Thoracic aorta (tissue), 2 donors: ENCODE measurements at regions not wholly inside any gene's neighbourhood (a gene's known extent, or its start where the extent isn't known, plus 50 kb on each side); places are given as distances from the start of the nearest gene placed in this dataset.

Source experiments
- ATAC-seq: fragments of 150-250 bp; one replicate; pipeline ENCODE4 v1.8.0; 2017; ENCODE audit warnings: low read depth; ENCODE audit not compliant: insufficient number of reproducible peaks, low FRiP score
- DNase-seq: peaks from one replicate; pipeline ENCODE4 v3.0.0-alpha.2; 2020; ENCODE audit warnings: low spot score
- H3K27ac ChIP-seq, 2 donors: fragments of 200-600 bp; sonication (generic); 1 replicate in 1 of 2; 2 replicates in 1 of 2; pipeline ENCODE4 v1.5.1; 2016; ENCODE audit warnings: mild to moderate bottlenecking in 2 of 2, moderate library complexity in 2 of 2
- H3K27me3 ChIP-seq: fragments of 200-600 bp; sonication (generic); replicated peaks from 2 replicates; pipeline ENCODE4 v1.6.0; 2016; ENCODE audit warnings: mild to moderate bottlenecking; ENCODE audit not compliant: insufficient read depth
- H3K36me3 ChIP-seq: fragments of 200-600 bp; sonication (generic); one replicate; pipeline ENCODE4 v1.5.1; 2016
- H3K4me1 ChIP-seq, 2 donors: fragments of 200-600 bp; sonication (generic); 1 replicate in 1 of 2; 2 replicates in 1 of 2; pipeline versions ENCODE4 v1.5.1 to v1.6.0; 2016; ENCODE audit warnings: low read depth in 2 of 2, mild to moderate bottlenecking in 1 of 2; ENCODE audit not compliant: control insufficient read depth in 1 of 2
- H3K4me3 ChIP-seq: fragments of 200-600 bp; sonication (generic); 2 replicates; pipeline ENCODE4 v1.5.1; 2016; ENCODE audit warnings: mild to moderate bottlenecking
- H3K9me3 ChIP-seq: fragments of 200-600 bp; sonication (generic); 2 replicates; pipeline ENCODE4 v1.5.1; 2016
- CTCF ChIP-seq: fragments of 200-600 bp; sonication (generic); IDR thresholded peaks from one replicate; pipeline ENCODE4 v1.5.1; 2019; ENCODE audit warnings: antibody characterized with exemption

GRCh38 chr10:117781216-117781831 is 238.8 kb downstream of the EMX2 start:
- no peaks in the 10 kb centered on the region for H3K36me3 ChIP-seq
- TF ChIP-seq CTCF: no peak
- no peak for ATAC-seq

GRCh38 chr10:117782276-117782675 is 239.7 kb downstream of the EMX2 start:
- no peak for TF ChIP-seq CTCF
- Histone ChIP-seq H3K9me3 (no peaks in the 10 kb centered on the region), H3K4me3 (no peak overlapping the region), H3K4me1 (no peaks in the 10 kb centered on the region), H3K36me3 (no peaks in the 10 kb centered on the region), H3K27ac (no peak overlapping the region), H3K27me3 (no peaks in the 10 kb centered on the region)
- DNase-seq (no peak), ATAC-seq (no peak)

More at GRCh38 chr10:117781216-117781831, 238.8 kb downstream of the EMX2 start:
- Histone ChIP-seq H3K27me3 (no peaks in the 10 kb centered on the region), H3K9me3 (no peaks in the 10 kb centered on the region), H3K4me1 (no peaks in the 10 kb centered on the region), H3K4me3 (no peak overlapping the region), H3K27ac (no peak overlapping the region)
- DNase-seq: no peak

DNA sequence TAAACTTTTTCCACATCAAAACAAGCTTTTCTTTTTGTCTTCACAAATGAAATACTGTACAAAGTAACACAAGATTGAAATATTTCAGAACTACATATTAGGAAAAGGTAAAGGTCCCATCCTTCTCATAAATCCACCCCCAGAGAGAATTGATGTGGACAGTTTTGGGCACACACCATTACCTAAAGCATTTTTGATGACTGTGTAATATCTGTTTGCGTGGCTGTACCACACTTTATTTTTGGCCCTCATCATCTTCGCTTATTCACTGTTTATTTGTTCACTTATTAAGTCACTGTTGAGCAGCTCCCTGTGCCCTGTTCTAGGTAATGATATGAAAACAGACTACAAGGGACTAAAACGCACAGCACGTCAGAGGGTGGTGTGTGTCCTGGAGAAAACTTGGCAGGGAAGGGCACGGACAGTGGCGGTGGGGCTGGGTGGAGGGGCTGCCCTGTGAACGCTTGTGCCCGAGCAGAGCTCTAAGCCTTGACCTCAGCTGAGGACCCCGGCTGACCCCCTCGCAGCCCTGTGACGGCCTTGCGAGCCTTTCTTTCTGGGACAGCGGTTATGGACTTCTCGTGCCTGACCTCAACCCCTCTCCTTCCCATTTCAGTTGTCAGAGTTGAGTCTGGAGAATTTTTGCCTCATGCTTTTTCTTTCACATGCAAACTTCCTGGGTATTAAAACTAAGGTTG is 241.3 kb downstream of the EMX2 start:
- no peak for TF ChIP-seq CTCF
- Histone ChIP-seq H3K9me3 (no peaks in the 10 kb centered on the region), H3K36me3 (no peaks in the 10 kb centered on the region), H3K27ac (no peak overlapping the region), H3K27me3 (no peaks in the 10 kb centered on the region), H3K4me3 (no peak overlapping the region), H3K4me1 (no peaks in the 10 kb centered on the region)
- DNase-seq (no peak), ATAC-seq (no peak)

DNA sequence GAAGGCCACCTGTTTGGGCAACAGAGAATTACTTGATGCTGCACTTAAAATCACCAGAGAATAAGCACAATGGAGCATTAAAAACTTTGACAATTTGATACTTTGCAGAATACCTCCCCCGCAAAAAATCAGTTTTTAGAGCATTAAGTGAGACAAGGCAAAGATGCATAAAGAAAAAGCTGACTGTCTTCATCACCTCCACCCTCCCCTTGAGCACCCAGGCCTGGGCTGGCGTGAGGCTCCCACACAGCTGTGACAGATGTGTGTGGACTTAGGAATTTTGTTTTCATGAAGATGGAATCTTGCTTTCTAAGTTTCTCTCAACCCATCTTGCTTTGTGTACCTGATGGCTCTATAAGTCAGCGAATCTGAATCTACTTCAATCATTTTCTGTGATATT is 242.2 kb downstream of the EMX2 start:
- H3K27ac ChIP-seq: no peak overlapping the region
- H3K9me3 ChIP-seq: no peaks in the 10 kb centered on the region
- no peaks in the 10 kb centered on the region for H3K27me3 ChIP-seq
- TF ChIP-seq CTCF: no peak
- H3K4me1 ChIP-seq: no peaks in the 10 kb centered on the region
- no peaks in the 10 kb centered on the region for H3K36me3 ChIP-seq
- ATAC-seq (no peak), DNase-seq (no peak)
- H3K4me3 ChIP-seq: no peak overlapping the region

DNA sequence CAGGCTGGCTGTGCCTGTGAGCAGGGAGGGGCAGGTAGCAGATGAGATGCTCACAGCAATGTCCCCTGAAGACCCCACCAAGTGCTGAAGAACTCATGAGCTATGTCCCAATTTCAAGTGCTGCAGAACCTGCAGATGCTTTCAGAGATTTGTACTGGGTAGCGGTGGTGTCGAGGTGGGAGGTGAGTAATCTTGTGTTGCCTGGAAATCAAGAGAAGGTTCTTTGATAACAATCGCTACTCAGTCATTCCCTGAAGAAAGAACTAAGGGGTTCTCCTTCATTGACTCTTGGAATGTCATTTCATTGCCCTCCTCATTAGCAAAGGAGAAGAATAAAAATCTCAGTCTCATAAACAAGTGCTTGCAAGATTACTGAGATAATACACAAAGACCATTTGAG is 246.4 kb downstream of the EMX2 start:
- H3K4me1 ChIP-seq: no peaks in the 10 kb centered on the region
- DNase-seq (no peak), ATAC-seq (no peak)
- no peak overlapping the region for H3K4me3 ChIP-seq
- no peaks in the 10 kb centered on the region for H3K9me3 ChIP-seq
- no peaks in the 10 kb centered on the region for H3K27me3 ChIP-seq
- TF ChIP-seq CTCF: no peak
- no peaks in the 10 kb centered on the region for H3K36me3 ChIP-seq
- H3K27ac ChIP-seq: no peak overlapping the region
